ENCODE measurements at regions not wholly inside any gene's neighbourhood (a gene's known extent, or its start where the extent isn't known, plus 50 kb on each side); places are given as distances from the start of the nearest gene placed in this dataset.

- intact Hi-C loops (cut with DNase I): no loop called here
- Histone ChIP-seq H3K27ac (no peak overlapping the region), H3K9me3 (no peaks in the 10 kb centered on the region), H3K27me3 (no peaks in the 10 kb centered on the region), H3K36me3 (no peaks in the 10 kb centered on the region), H3K4me3 (no peak overlapping the region), H3K4me1 (no peaks in the 10 kb centered on the region)
- DNase-seq (no peak), ATAC-seq (no peak)
- TF ChIP-seq CTCF (IDR thresholded peaks at IDR 0.05): no peak
Observed at GRCh38 chr11:116473790-116474346, 298.9 kb downstream of the BUD13 start.

GRCh38 chr11:116473206-116473769 is 299.5 kb downstream of the BUD13 start:
- ATAC-seq (no peak), DNase-seq (no peak)
- no peaks in the 10 kb centered on the region for H3K9me3 ChIP-seq
- intact Hi-C loops (cut with DNase I): no loop called here
- no peak overlapping the region for H3K27ac ChIP-seq
- no peaks in the 10 kb centered on the region for H3K36me3 ChIP-seq
- H3K4me1 ChIP-seq: no peaks in the 10 kb centered on the region
- H3K4me3 ChIP-seq: no peak overlapping the region
- TF ChIP-seq CTCF (IDR thresholded peaks at IDR 0.05): no peak
- no peaks in the 10 kb centered on the region for H3K27me3 ChIP-seq

GRCh38 chr11:116472651-116473050 is 300.1 kb downstream of the BUD13 start:
- intact Hi-C loops (cut with DNase I): no loop called here
- no peak overlapping the region for H3K27ac ChIP-seq
- H3K4me3 ChIP-seq: no peak overlapping the region
- H3K9me3 ChIP-seq: no peaks in the 10 kb centered on the region
- no peak for TF ChIP-seq CTCF (IDR thresholded peaks at IDR 0.05)
- DNase-seq (no peak), ATAC-seq (no peak)
- H3K27me3 ChIP-seq: no peaks in the 10 kb centered on the region
- H3K4me1 ChIP-seq: no peaks in the 10 kb centered on the region
- H3K36me3 ChIP-seq: no peaks in the 10 kb centered on the region

GRCh38 chr11:116471608-116472256 is 301.1 kb downstream of the BUD13 start:
- no peak overlapping the region for H3K4me3 ChIP-seq
- H3K4me1 ChIP-seq: no peaks in the 10 kb centered on the region
- no peaks in the 10 kb centered on the region for H3K9me3 ChIP-seq
- DNase-seq (no peak), ATAC-seq (peak; percentile 60)
- H3K27me3 ChIP-seq: peaks cover 0 to under 1% of the 10 kb centered on the region in 2 donors
- H3K27ac ChIP-seq: no peak overlapping the region
- no peaks in the 10 kb centered on the region for H3K36me3 ChIP-seq
- no peak for TF ChIP-seq CTCF (IDR thresholded peaks at IDR 0.05)
- intact Hi-C loops (cut with DNase I): no loop called here

- H3K27me3 ChIP-seq: peaks cover 0 to 6% of the 10 kb centered on the region in 2 donors
- intact Hi-C loops (cut with DNase I): no loop called here
- no peak for TF ChIP-seq CTCF (IDR thresholded peaks at IDR 0.05)
- H3K27ac ChIP-seq: no peak overlapping the region
- no peak for ATAC-seq
- no peak for DNase-seq
- no peaks in the 10 kb centered on the region for H3K9me3 ChIP-seq
- no peaks in the 10 kb centered on the region for H3K4me1 ChIP-seq
- H3K36me3 ChIP-seq: no peaks in the 10 kb centered on the region
- H3K4me3 ChIP-seq: no peak overlapping the region
Observed at GRCh38 chr11:116468699-116469098, 304.1 kb downstream of the BUD13 start.
